ENCODE measurements at regions not wholly inside any gene's neighbourhood (a gene's known extent, or its start where the extent isn't known, plus 50 kb on each side); places are given as distances from the start of the nearest gene placed in this dataset.

GRCh38 chr6:168182908-168183612 lies 104.0 kb upstream of the FRMD1 start:
- no peak for TF ChIP-seq EP300 (IDR thresholded peaks at IDR 0.05)
- TF ChIP-seq, protein P1, sequence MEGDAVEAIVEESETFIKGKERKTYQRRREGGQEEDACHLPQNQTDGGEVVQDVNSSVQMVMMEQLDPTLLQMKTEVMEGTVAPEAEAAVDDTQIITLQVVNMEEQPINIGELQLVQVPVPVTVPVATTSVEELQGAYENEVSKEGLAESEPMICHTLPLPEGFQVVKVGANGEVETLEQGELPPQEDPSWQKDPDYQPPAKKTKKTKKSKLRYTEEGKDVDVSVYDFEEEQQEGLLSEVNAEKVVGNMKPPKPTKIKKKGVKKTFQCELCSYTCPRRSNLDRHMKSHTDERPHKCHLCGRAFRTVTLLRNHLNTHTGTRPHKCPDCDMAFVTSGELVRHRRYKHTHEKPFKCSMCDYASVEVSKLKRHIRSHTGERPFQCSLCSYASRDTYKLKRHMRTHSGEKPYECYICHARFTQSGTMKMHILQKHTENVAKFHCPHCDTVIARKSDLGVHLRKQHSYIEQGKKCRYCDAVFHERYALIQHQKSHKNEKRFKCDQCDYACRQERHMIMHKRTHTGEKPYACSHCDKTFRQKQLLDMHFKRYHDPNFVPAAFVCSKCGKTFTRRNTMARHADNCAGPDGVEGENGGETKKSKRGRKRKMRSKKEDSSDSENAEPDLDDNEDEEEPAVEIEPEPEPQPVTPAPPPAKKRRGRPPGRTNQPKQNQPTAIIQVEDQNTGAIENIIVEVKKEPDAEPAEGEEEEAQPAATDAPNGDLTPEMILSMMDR (IDR thresholded peaks at IDR 0.05) = no peak
- TF ChIP-seq POLR2A (IDR thresholded peaks at IDR 0.05) = no peak

Data from stomach (tissue), 4 donors.